ENCODE measurements at regions not wholly inside any gene's neighbourhood (a gene's known extent, or its start where the extent isn't known, plus 50 kb on each side); places are given as distances from the start of the nearest gene placed in this dataset.
"Not testable (repeated sequence)": the region's sequence is repeated elsewhere in the genome, so short reads cannot be mapped to it uniquely, and the experiment has no call there.

DNA sequence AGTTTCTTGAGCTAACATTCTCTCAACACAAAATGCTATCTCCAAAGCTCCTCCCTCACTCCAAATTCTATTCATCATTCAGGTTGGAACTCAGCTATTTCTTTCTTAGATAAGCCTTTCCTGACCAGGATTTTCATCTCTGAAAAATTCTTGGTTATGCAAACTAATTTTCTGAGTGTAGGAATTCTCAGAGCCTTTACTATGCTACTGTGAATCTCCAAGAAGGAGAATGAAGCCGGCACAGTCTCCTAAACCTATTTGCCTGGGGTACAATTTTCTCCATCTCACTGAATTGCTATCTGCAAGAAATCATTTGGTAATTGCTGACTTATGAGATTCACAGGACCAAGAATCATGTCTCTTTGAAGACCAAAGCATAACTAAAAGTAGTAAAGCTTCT, 325.9 kb upstream of the ESRRG start:
- ATAC-seq (ENCODE audit: insufficient number of reproducible peaks, low FRiP score, low read depth): no peak
- no peak overlapping the region for H3K4me3 ChIP-seq
- no peak overlapping the region for H3K27ac ChIP-seq
- no peaks in the 10 kb centered on the region for H3K36me3 ChIP-seq
- no peaks in the 10 kb centered on the region for H3K9me3 ChIP-seq
- TF ChIP-seq, protein P1, sequence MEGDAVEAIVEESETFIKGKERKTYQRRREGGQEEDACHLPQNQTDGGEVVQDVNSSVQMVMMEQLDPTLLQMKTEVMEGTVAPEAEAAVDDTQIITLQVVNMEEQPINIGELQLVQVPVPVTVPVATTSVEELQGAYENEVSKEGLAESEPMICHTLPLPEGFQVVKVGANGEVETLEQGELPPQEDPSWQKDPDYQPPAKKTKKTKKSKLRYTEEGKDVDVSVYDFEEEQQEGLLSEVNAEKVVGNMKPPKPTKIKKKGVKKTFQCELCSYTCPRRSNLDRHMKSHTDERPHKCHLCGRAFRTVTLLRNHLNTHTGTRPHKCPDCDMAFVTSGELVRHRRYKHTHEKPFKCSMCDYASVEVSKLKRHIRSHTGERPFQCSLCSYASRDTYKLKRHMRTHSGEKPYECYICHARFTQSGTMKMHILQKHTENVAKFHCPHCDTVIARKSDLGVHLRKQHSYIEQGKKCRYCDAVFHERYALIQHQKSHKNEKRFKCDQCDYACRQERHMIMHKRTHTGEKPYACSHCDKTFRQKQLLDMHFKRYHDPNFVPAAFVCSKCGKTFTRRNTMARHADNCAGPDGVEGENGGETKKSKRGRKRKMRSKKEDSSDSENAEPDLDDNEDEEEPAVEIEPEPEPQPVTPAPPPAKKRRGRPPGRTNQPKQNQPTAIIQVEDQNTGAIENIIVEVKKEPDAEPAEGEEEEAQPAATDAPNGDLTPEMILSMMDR (IDR thresholded peaks at IDR 0.05): no peak
- DNase-seq (ENCODE audit: low spot score): no peak
- H3K4me1 ChIP-seq (ENCODE audit: control insufficient read depth in 1 of 2, low read depth in 2 of 2): no peaks in the 10 kb centered on the region
- no peaks in the 10 kb centered on the region for H3K27me3 ChIP-seq (replicated peaks; ENCODE audit: insufficient read depth)

DNA sequence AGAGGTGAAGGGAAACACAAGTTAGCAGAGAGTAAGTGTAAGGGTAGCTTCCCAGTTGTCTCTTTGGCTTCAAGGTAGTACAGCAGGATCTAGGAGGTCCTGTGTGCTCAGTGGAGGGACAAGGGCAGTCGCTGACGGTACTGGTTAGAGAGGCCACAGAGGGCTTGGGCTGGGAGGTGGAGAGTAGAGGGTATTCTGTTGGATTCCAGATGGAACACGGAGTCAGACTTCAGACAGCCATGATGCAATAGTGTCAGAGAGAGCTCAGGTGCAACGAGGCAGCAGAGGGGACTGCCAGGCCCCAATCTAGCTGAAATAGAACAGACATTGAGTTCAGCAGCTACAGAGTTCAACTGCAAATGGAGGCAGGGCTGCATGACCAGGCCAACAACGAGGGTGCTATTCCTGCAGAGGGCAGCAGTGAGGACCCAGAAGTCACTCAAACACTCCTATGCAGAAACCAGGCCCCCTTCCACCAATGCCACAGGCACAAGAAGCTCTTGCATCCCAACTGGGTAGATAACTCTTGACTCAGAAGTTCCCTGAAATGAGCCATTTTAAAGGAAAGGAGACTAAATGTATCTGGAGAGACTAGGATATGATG, 325.0 kb upstream of the ESRRG start:
- Histone ChIP-seq H3K27ac (no peak overlapping the region), H3K36me3 (no peaks in the 10 kb centered on the region), H3K4me3 (no peak overlapping the region), H3K4me1 (ENCODE audit: control insufficient read depth in 1 of 2, low read depth in 2 of 2) (no peaks in the 10 kb centered on the region), H3K27me3 (replicated peaks; ENCODE audit: insufficient read depth) (no peaks in the 10 kb centered on the region), H3K9me3 (no peaks in the 10 kb centered on the region)
- ATAC-seq (ENCODE audit: insufficient number of reproducible peaks, low FRiP score, low read depth) (no peak), DNase-seq (ENCODE audit: low spot score) (no peak)
- TF ChIP-seq, protein P1 (IDR thresholded peaks at IDR 0.05): no peak

DNA sequence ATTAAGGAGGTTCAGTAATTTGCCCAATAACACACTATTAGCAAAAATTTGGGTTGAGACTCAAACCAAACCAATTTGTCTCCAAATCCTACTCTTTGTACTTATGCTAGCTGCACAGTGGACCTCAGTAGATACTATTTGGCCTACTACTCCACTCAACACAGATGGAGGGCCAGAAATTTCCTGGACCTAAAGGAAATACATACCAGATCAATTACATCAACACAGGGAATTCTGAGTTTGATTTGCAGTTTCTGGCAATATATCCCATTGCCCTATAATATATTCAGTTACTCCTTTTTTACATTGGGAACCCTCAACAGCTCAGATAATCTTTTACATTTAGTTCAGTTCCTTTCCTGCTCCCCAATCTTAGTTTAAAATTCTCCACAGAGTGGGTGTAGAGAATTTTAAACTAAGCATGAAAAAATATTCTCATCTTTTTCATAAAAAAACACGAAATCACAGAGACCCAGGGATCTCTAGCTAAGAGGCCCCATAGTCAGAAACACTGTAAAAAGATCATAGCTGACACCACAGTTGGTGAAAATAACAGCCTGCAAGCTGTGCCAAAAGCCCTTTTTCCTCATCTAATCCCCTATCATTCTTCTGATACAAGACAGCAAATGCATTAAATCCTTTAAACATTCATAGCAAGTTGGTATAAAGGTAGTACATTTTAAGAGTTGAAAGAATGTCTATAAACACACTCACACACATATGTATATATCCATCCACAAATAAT, 317.7 kb upstream of the ESRRG start:
- TF ChIP-seq, protein P1 (IDR thresholded peaks at IDR 0.05): no peak
- DNase-seq (ENCODE audit: low spot score): no peak

DNA sequence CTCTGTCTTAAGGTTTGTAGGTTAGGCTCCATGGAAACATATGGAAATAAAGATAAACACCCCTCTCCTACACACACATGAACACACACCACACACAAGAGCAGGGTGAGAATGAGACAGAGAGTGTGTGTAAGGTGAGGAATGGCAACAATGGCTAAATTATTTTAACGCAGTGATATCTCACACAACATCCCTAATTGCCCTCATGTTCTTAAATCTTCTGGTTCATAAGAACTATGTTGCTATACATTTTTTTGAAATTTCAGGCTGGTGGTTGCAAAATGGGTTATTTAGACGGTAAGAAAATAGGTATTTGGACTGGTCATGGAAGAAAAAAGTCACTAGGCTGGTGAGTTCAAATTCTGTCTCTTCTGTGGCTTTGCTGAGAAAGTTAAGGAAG, 316.7 kb upstream of the ESRRG start:
- Histone ChIP-seq H3K4me1 (ENCODE audit: control insufficient read depth in 1 of 2, low read depth in 2 of 2) (no peaks in the 10 kb centered on the region), H3K36me3 (no peaks in the 10 kb centered on the region), H3K4me3 (no peak overlapping the region), H3K27me3 (replicated peaks; ENCODE audit: insufficient read depth) (no peaks in the 10 kb centered on the region), H3K9me3 (peaks cover 12% of the 10 kb centered on the region), H3K27ac (no peak overlapping the region)
- ATAC-seq (ENCODE audit: insufficient number of reproducible peaks, low FRiP score, low read depth): no peak
- TF ChIP-seq, protein P1 (IDR thresholded peaks at IDR 0.05): no peak
- DNase-seq (ENCODE audit: low spot score): no peak

More for the DNA sequence above, 317.7 kb upstream of the ESRRG start:
- no peaks in the 10 kb centered on the region for H3K36me3 ChIP-seq
- H3K9me3 ChIP-seq: peaks cover 12% of the 10 kb centered on the region
- no peak overlapping the region for H3K4me3 ChIP-seq
- no peaks in the 10 kb centered on the region for H3K27me3 ChIP-seq (replicated peaks; ENCODE audit: insufficient read depth)
- H3K27ac ChIP-seq: no peak overlapping the region
- no peak for ATAC-seq (ENCODE audit: insufficient number of reproducible peaks, low FRiP score, low read depth)
- H3K4me1 ChIP-seq (ENCODE audit: control insufficient read depth in 1 of 2, low read depth in 2 of 2): no peaks in the 10 kb centered on the region

DNA sequence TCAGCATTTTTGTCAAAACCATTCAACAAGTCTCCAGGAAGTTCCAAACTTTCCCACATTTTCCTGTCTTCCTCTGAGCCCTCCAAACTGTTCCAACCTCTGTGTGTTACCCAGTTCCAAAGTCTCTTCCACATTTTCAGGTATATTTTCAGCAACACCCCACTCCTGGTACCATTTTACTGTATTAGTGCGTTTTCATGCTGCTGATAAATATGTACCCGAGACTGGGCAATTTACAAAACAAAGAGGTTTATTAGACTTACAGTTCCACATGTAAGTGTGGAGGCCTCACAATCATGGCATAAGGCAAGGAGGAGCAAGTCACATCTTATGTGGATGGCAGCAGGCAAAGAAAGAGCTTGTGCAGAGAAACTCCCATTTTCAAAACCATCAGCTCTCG, 315.9 kb upstream of the ESRRG start:
- H3K9me3 ChIP-seq: peaks cover 12% of the 10 kb centered on the region
- ATAC-seq (ENCODE audit: insufficient number of reproducible peaks, low FRiP score, low read depth); H3K27me3 ChIP-seq (replicated peaks; ENCODE audit: insufficient read depth); H3K36me3 ChIP-seq; H3K27ac ChIP-seq; H3K4me3 ChIP-seq; DNase-seq (ENCODE audit: low spot score); H3K4me1 ChIP-seq (ENCODE audit: control insufficient read depth in 1 of 2, low read depth in 2 of 2): not testable (repeated sequence)

Data from thoracic aorta (tissue), 2 donors.